ENCODE measurements at regions not wholly inside any gene's neighbourhood (a gene's known extent, or its start where the extent isn't known, plus 50 kb on each side); places are given as distances from the start of the nearest gene placed in this dataset.
"Not testable (repeated sequence)": the region's sequence is repeated elsewhere in the genome, so short reads cannot be mapped to it uniquely, and the experiment has no call there.

- no peaks in the 10 kb centered on the region for H3K36me3 ChIP-seq
- intact Hi-C loops (cut with DNase I): no loop called here
- H3K27ac ChIP-seq: no peak overlapping the region
- TF ChIP-seq CTCF (IDR thresholded peaks at IDR 0.05): no peak
- no peaks in the 10 kb centered on the region for H3K9me3 ChIP-seq
- no peaks in the 10 kb centered on the region for H3K27me3 ChIP-seq
- no peaks in the 10 kb centered on the region for H3K4me1 ChIP-seq
- DNase-seq (ENCODE audit: low spot score in 2 of 2): no peak
- H3K4me3 ChIP-seq: no peak overlapping the region
These were observed 128.1 kb upstream of the NUDT12 start for GRCh38 chr5:103690676-103691075.

GRCh38 chr5:103679873-103680272 lies 117.3 kb upstream of the NUDT12 start:
- intact Hi-C loops (cut with DNase I): no loop called here
- H3K4me1 ChIP-seq: no peaks in the 10 kb centered on the region
- H3K4me3 ChIP-seq: no peak overlapping the region
- TF ChIP-seq CTCF (IDR thresholded peaks at IDR 0.05): no peak
- no peak for DNase-seq (ENCODE audit: low spot score in 2 of 2)
- no peaks in the 10 kb centered on the region for H3K27me3 ChIP-seq
- no peak overlapping the region for H3K27ac ChIP-seq
- no peaks in the 10 kb centered on the region for H3K9me3 ChIP-seq
- H3K36me3 ChIP-seq: no peaks in the 10 kb centered on the region

GRCh38 chr5:103676198-103676597 lies 113.6 kb upstream of the NUDT12 start:
- H3K27ac ChIP-seq; H3K4me3 ChIP-seq; H3K36me3 ChIP-seq; DNase-seq (ENCODE audit: low spot score in 2 of 2); H3K9me3 ChIP-seq; H3K27me3 ChIP-seq; H3K4me1 ChIP-seq; intact Hi-C loops (cut with DNase I): not testable (repeated sequence)

- Histone ChIP-seq H3K36me3 (no peaks in the 10 kb centered on the region), H3K27ac (no peak overlapping the region), H3K4me3 (no peak overlapping the region), H3K4me1 (no peaks in the 10 kb centered on the region), H3K27me3 (no peaks in the 10 kb centered on the region), H3K9me3 (no peaks in the 10 kb centered on the region)
- intact Hi-C loops (cut with DNase I): no loop called here
- DNase-seq (ENCODE audit: low spot score in 2 of 2): no peak
- TF ChIP-seq CTCF (IDR thresholded peaks at IDR 0.05): no peak
These were observed 112.2 kb upstream of the NUDT12 start for GRCh38 chr5:103674739-103675138.

GRCh38 chr5:103674251-103674650 lies 111.7 kb upstream of the NUDT12 start:
- Histone ChIP-seq H3K36me3 (no peaks in the 10 kb centered on the region), H3K27ac (no peak overlapping the region), H3K4me3 (no peak overlapping the region), H3K9me3 (no peaks in the 10 kb centered on the region), H3K4me1 (no peaks in the 10 kb centered on the region), H3K27me3 (no peaks in the 10 kb centered on the region)
- no peak for TF ChIP-seq CTCF (IDR thresholded peaks at IDR 0.05)
- intact Hi-C loops (cut with DNase I): no loop called here
- DNase-seq (ENCODE audit: low spot score in 2 of 2): no peak

- Histone ChIP-seq H3K27me3 (no peaks in the 10 kb centered on the region), H3K36me3 (no peaks in the 10 kb centered on the region), H3K4me3 (no peak overlapping the region), H3K9me3 (no peaks in the 10 kb centered on the region), H3K27ac (no peak overlapping the region), H3K4me1 (no peaks in the 10 kb centered on the region)
- intact Hi-C loops (cut with DNase I): no loop called here
- no peak for DNase-seq (ENCODE audit: low spot score in 2 of 2)
- no peak for TF ChIP-seq CTCF (IDR thresholded peaks at IDR 0.05)
These were observed 107.0 kb upstream of the NUDT12 start for GRCh38 chr5:103669615-103670014.

Measured in ascending aorta (tissue), 2 donors.